H9 (cell line): ENCODE measurements at regions not wholly inside any gene's neighbourhood (a gene's known extent, or its start where the extent isn't known, plus 50 kb on each side); places are given as distances from the start of the nearest gene placed in this dataset.

ENCODE experiments used
- DNase-seq: peaks from one replicate; pipeline ENCODE4 v3.0.0-alpha.2; 2017
- H2AFZ ChIP-seq: one replicate; pipeline ENCODE4 v1.6.1; 2013; ENCODE audit warnings: mild to moderate bottlenecking, low read length, control low read depth, moderate library complexity
- H2AK5ac ChIP-seq: 2 replicates; pipeline ENCODE4 v1.6.1; 2013; ENCODE audit warnings: low read length, control low read depth, mixed read lengths; ENCODE audit not compliant: insufficient read length
- H2BK120ac ChIP-seq: one replicate; pipeline ENCODE4 v1.6.1; 2013; ENCODE audit warnings: low read depth, mild to moderate bottlenecking, low read length, control low read depth, inconsistent platforms; ENCODE audit not compliant: poor library complexity, severe bottlenecking
- H2BK12ac ChIP-seq: 2 replicates; pipeline ENCODE4 v1.6.1; 2013; ENCODE audit warnings: low read length, control low read depth, mixed read lengths, low read depth; ENCODE audit not compliant: insufficient read length
- H2BK15ac ChIP-seq: 2 replicates; pipeline ENCODE4 v1.6.1; 2013; ENCODE audit warnings: low read depth, low read length, control low read depth
- H2BK20ac ChIP-seq: one replicate; pipeline ENCODE4 v1.6.1; 2013; ENCODE audit warnings: low read depth, mild to moderate bottlenecking, low read length, control low read depth, inconsistent platforms; ENCODE audit not compliant: poor library complexity, severe bottlenecking
- H2BK5ac ChIP-seq: 2 replicates; pipeline ENCODE4 v1.6.1; 2013; ENCODE audit warnings: low read length, control low read depth, mixed read lengths; ENCODE audit not compliant: insufficient read length
- H3K14ac ChIP-seq: 2 replicates; pipeline ENCODE4 v1.6.1; 2013; ENCODE audit warnings: low read length, control low read depth; ENCODE audit not compliant: insufficient read depth
- H3K18ac ChIP-seq: 2 replicates; pipeline ENCODE4 v1.6.1; 2013; ENCODE audit warnings: low read depth, mild to moderate bottlenecking, mixed read lengths, low read length, control low read depth; ENCODE audit not compliant: insufficient read length
- H3K23ac ChIP-seq: 2 replicates; pipeline ENCODE4 v1.6.1; 2013; ENCODE audit warnings: low read length, control low read depth, mixed read lengths, low read depth; ENCODE audit not compliant: insufficient read length
- H3K23me2 ChIP-seq: 2 replicates; pipeline ENCODE4 v1.6.1; 2013; ENCODE audit warnings: low read depth, mild to moderate bottlenecking, mixed read lengths, low read length, control low read depth; ENCODE audit not compliant: insufficient read length, poor library complexity, severe bottlenecking
- H3K27ac ChIP-seq: 2 replicates; pipeline ENCODE4 v1.5.1; 2013; ENCODE audit warnings: low read length, control low read depth, mixed read lengths, low read depth; ENCODE audit not compliant: insufficient read length
- H3K27me3 ChIP-seq: 2 replicates; pipeline ENCODE4 v1.6.1; 2013; ENCODE audit warnings: low read length, control low read depth, inconsistent platforms; ENCODE audit not compliant: insufficient read depth
- H3K4ac ChIP-seq: 2 replicates; pipeline ENCODE4 v1.6.1; 2013; ENCODE audit warnings: low read depth, mild to moderate bottlenecking, control low read depth, inconsistent platforms, low read length, moderate library complexity
- H3K4me1 ChIP-seq: 2 replicates; pipeline ENCODE4 v1.6.1; 2013; ENCODE audit warnings: low read length, control low read depth, inconsistent platforms; ENCODE audit not compliant: insufficient read depth
- H3K4me2 ChIP-seq: 2 replicates; pipeline ENCODE4 v1.6.1; 2013; ENCODE audit warnings: low read length, control low read depth, mixed read lengths; ENCODE audit not compliant: insufficient read length, insufficient read depth
- H3K56ac ChIP-seq: 2 replicates; pipeline ENCODE4 v1.6.1; 2013; ENCODE audit warnings: low read depth, mild to moderate bottlenecking, mixed read lengths, low read length, control low read depth; ENCODE audit not compliant: insufficient read length
- H3K79me1 ChIP-seq: 2 replicates; pipeline ENCODE4 v1.6.1; 2013; ENCODE audit warnings: low read depth, mild to moderate bottlenecking, moderate library complexity, low read length, control low read depth, inconsistent platforms; ENCODE audit not compliant: insufficient read depth, poor library complexity, severe bottlenecking
- H3K79me2 ChIP-seq: 2 replicates; pipeline ENCODE4 v1.6.1; 2013; ENCODE audit warnings: low read length, control low read depth, inconsistent platforms; ENCODE audit not compliant: insufficient read depth
- H3K9ac ChIP-seq: 2 replicates; pipeline ENCODE4 v1.6.1; 2013; ENCODE audit warnings: low read length, control low read depth, mixed read lengths; ENCODE audit not compliant: insufficient read length; ENCODE audit errors: extremely low read depth
- H3K9me3 ChIP-seq: one replicate; pipeline ENCODE4 v1.6.1; 2013; ENCODE audit warnings: low read depth, low read length, inconsistent platforms; ENCODE audit not compliant: control insufficient read depth
- H3T11ph ChIP-seq: one replicate; pipeline ENCODE4 v1.6.1; 2013; ENCODE audit warnings: mild to moderate bottlenecking, low read length, control low read depth, inconsistent platforms
- H4K20me1 ChIP-seq: one replicate; pipeline ENCODE4 v1.6.1; 2013; ENCODE audit not compliant: control insufficient read depth, insufficient read length, insufficient read depth
- H4K5ac ChIP-seq: 2 replicates; pipeline ENCODE4 v1.6.1; 2013; ENCODE audit warnings: low read depth, mild to moderate bottlenecking, mixed read lengths, low read length, control low read depth; ENCODE audit not compliant: insufficient read length
- H4K8ac ChIP-seq: replicated peaks from 2 replicates; pipeline ENCODE4 v1.6.1; 2013; ENCODE audit warnings: low read length, control low read depth, mixed read lengths, low read depth; ENCODE audit not compliant: insufficient read length
- H4K91ac ChIP-seq: 2 replicates; pipeline ENCODE4 v1.6.1; 2013; ENCODE audit warnings: low read depth, mild to moderate bottlenecking, moderate library complexity, mixed read lengths, low read length, control low read depth; ENCODE audit not compliant: insufficient read length
- H3K27ac Mint-ChIP-seq, 3 experiments: 2 replicates in 2 of 3; 3 replicates in 1 of 3; pipeline ENCODE4 v1.8.0; 2020 to 2021; ENCODE audit warnings: mixed read lengths in 3 of 3, mild to moderate bottlenecking in 1 of 3, moderate library complexity in 1 of 3
- H3K27me3 Mint-ChIP-seq: 2 replicates; pipeline ENCODE4 v1.8.0; 2021; ENCODE audit warnings: low read depth, mild to moderate bottlenecking, moderate library complexity, mixed read lengths
- H3K36me3 Mint-ChIP-seq, 3 experiments: 2 replicates in 2 of 3; 3 replicates in 1 of 3; pipeline ENCODE4 v1.8.0; 2020 to 2021; ENCODE audit warnings: low read depth in 3 of 3, mixed read lengths in 3 of 3; ENCODE audit not compliant: insufficient read depth in 1 of 3
- H3K4me1 Mint-ChIP-seq, 2 experiments: 2 replicates each; pipeline ENCODE4 v1.8.0; 2020; ENCODE audit warnings: mixed read lengths in 2 of 2
- H3K4me3 Mint-ChIP-seq, 2 experiments: 2 replicates in 1 of 2; 3 replicates in 1 of 2; pipeline ENCODE4 v1.8.0; 2020 to 2021; ENCODE audit warnings: mild to moderate bottlenecking in 2 of 2, mixed read lengths in 2 of 2, moderate library complexity in 1 of 2
- H3K9me3 Mint-ChIP-seq, 2 experiments: 2 replicates in 1 of 2; 3 replicates in 1 of 2; pipeline ENCODE4 v1.8.0; 2020; ENCODE audit warnings: mild to moderate bottlenecking in 2 of 2, mixed read lengths in 2 of 2, moderate library complexity in 1 of 2
- WGBS: extraction: QIAGEN DNeasy Blood & Tissue Kit; methylation state at CpG from one replicate; pipeline ENCODE4 v1.1.7; 2013; ENCODE audit warnings: missing lambda C conversion rate, low lambda C conversion rate, mixed read lengths; ENCODE audit not compliant: insufficient read length; ENCODE audit errors: extremely low coverage; 5-methylcytosine and 5-hydroxymethylcytosine counted together
- TF ChIP-seq, protein P1 (sequence below): fragments of 200-600 bp; sonication (generic); conservative IDR thresholded peaks from 3 replicates; pipeline ENCODE4 v1.8.0; 2021; ENCODE audit warnings: antibody characterized with exemption, mild to moderate bottlenecking

DNA sequence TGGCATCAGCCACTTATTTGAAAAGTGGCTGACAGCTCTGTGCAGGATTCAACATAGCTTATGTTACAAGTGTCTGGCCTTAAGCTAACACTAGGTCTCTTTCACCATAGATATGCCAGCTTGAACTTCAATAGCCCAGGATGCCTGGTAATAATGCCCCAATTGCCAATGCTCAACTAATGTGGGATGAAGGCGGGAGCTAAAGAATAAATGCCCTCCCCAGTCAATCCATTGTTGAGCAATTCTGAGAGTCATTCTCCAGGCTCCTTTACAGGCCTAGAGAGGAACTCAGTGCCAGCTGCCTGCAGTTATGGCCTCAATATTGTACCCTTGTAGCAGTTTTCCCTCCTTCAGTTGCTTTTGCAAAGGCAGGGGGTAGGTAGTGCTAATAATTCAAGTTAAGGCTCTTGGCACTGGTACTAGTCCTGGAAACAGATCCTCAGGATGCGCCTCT lies 460.2 kb downstream of the GABRG1 start:
- Histone ChIP-seq H3T11ph (no peak overlapping the region), H3K23me2 (no peaks in the 10 kb centered on the region), H4K5ac (no peak overlapping the region), H3K4me2 (no peak overlapping the region), H3K79me1 (no peaks in the 10 kb centered on the region), H4K91ac (no peak overlapping the region), H3K9me3 (no peaks in the 10 kb centered on the region), H2BK120ac (no peak overlapping the region), H3K18ac (no peak overlapping the region), H2BK5ac (no peak overlapping the region), H2AK5ac (no peak overlapping the region), H4K20me1 (no peaks in the 10 kb centered on the region), H3K23ac (no peak overlapping the region), H4K8ac (no peak overlapping the region), H2BK12ac (no peak overlapping the region), H2BK15ac (no peak overlapping the region), H3K4ac (no peak overlapping the region), H3K79me2 (no peaks in the 10 kb centered on the region), H3K14ac (no peak overlapping the region), H3K4me1 (no peaks in the 10 kb centered on the region), H3K27me3 (no peaks in the 10 kb centered on the region), H2AFZ (no peak overlapping the region), H3K27ac (no peak overlapping the region), H3K56ac (no peak overlapping the region), H3K9ac (no peak overlapping the region), H2BK20ac (no peak overlapping the region)
- H3K4me1 Mint-ChIP-seq: peaks cover 0 to 4% of the 10 kb centered on the region in 2 experiments; a peak in 1 of 4 replicates
- H3K27ac Mint-ChIP-seq: no peak overlapping the region
- DNase-seq: no peak
- TF ChIP-seq, protein P1, sequence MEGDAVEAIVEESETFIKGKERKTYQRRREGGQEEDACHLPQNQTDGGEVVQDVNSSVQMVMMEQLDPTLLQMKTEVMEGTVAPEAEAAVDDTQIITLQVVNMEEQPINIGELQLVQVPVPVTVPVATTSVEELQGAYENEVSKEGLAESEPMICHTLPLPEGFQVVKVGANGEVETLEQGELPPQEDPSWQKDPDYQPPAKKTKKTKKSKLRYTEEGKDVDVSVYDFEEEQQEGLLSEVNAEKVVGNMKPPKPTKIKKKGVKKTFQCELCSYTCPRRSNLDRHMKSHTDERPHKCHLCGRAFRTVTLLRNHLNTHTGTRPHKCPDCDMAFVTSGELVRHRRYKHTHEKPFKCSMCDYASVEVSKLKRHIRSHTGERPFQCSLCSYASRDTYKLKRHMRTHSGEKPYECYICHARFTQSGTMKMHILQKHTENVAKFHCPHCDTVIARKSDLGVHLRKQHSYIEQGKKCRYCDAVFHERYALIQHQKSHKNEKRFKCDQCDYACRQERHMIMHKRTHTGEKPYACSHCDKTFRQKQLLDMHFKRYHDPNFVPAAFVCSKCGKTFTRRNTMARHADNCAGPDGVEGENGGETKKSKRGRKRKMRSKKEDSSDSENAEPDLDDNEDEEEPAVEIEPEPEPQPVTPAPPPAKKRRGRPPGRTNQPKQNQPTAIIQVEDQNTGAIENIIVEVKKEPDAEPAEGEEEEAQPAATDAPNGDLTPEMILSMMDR: no peak
- no peaks in the 10 kb centered on the region for H3K36me3 Mint-ChIP-seq
- no peak overlapping the region for H3K4me3 Mint-ChIP-seq
- H3K9me3 Mint-ChIP-seq: no peaks in the 10 kb centered on the region
- no peaks in the 10 kb centered on the region for H3K27me3 Mint-ChIP-seq
- WGBS: no CpG with 5 or more reads among the region's 2 CpGs
